Smooth muscle cell (in vitro differentiated cells): ENCODE measurements at regions not wholly inside any gene's neighbourhood (a gene's known extent, or its start where the extent isn't known, plus 50 kb on each side); places are given as distances from the start of the nearest gene placed in this dataset.

ENCODE experiments used
- DNase-seq: peaks from one replicate; lab custom pipeline; 2025; ENCODE audit not compliant: unreplicated experiment; lab: John Stamatoyannopoulos, UW
- H2AFZ ChIP-seq: fragments of 200-600 bp; sonication (generic); 2 replicates; pipeline ENCODE4 v1.6.0; 2016; ENCODE audit warnings: antibody characterized with exemption, low read depth, mild to moderate bottlenecking
- H3F3A ChIP-seq: fragments of 200-600 bp; sonication (generic); 2 replicates; pipeline ENCODE4 v1.6.0; 2017; ENCODE audit warnings: antibody characterized with exemption, low read depth
- H3K27ac ChIP-seq: fragments of 200-600 bp; sonication (generic); 2 replicates; pipeline ENCODE4 v1.5.1; 2016; ENCODE audit warnings: low read depth, mild to moderate bottlenecking
- H3K27me3 ChIP-seq: fragments of 200-600 bp; sonication (generic); 2 replicates; pipeline ENCODE4 v1.6.1; 2016; ENCODE audit warnings: low read depth, mild to moderate bottlenecking
- H3K36me3 ChIP-seq: fragments of 200-600 bp; sonication (generic); 2 replicates; pipeline ENCODE4 v1.5.1; 2016; ENCODE audit warnings: low read depth
- H3K4me1 ChIP-seq: fragments of 200-600 bp; sonication (generic); 2 replicates; pipeline ENCODE4 v1.5.1; 2016; ENCODE audit warnings: low read depth
- H3K4me2 ChIP-seq: fragments of 200-600 bp; sonication (generic); 2 replicates; pipeline ENCODE4 v1.6.0; 2016; ENCODE audit warnings: mild to moderate bottlenecking
- H3K4me3 ChIP-seq: fragments of 200-600 bp; sonication (generic); 2 replicates; pipeline ENCODE4 v1.5.1; 2016; ENCODE audit warnings: mild to moderate bottlenecking
- H3K79me2 ChIP-seq: fragments of 200-600 bp; sonication (generic); 2 replicates; pipeline ENCODE4 v1.6.0; 2016; ENCODE audit warnings: low read depth, mild to moderate bottlenecking
- H3K9ac ChIP-seq: fragments of 200-600 bp; sonication (generic); 2 replicates; pipeline ENCODE4 v1.6.0; 2016; ENCODE audit warnings: low read depth
- H3K9me3 ChIP-seq: fragments of 200-600 bp; sonication (generic); replicated peaks from 2 replicates; pipeline ENCODE4 v1.5.1; 2016; ENCODE audit warnings: low read depth
- H4K20me1 ChIP-seq: fragments of 200-600 bp; sonication (generic); 2 replicates; pipeline ENCODE4 v1.6.0; 2016; ENCODE audit warnings: low read depth
- CTCF ChIP-seq: fragments of 200-600 bp; sonication (generic); IDR thresholded peaks from 2 replicates; pipeline ENCODE4 v1.5.1; 2017; ENCODE audit warnings: borderline replicate concordance, mild to moderate bottlenecking, antibody characterized with exemption; ENCODE audit not compliant: insufficient read depth, poor library complexity, severe bottlenecking
- WGBS: methylation state at CpG from one replicate; pipeline ENCODE4 v1.1.7; 2016; ENCODE audit warnings: low lambda C conversion rate; 5-methylcytosine and 5-hydroxymethylcytosine counted together

- Histone ChIP-seq H3K9me3 (no peaks in the 10 kb centered on the region), H3K4me3 (no peak overlapping the region), H4K20me1 (no peaks in the 10 kb centered on the region), H3K9ac (no peak overlapping the region), H3K4me1 (peaks cover 8% of the 10 kb centered on the region), H3K27me3 (no peaks in the 10 kb centered on the region), H3F3A (peaks cover 15% of the 10 kb centered on the region), H3K4me2 (no peak overlapping the region), H3K27ac (no peak overlapping the region), H3K36me3 (no peaks in the 10 kb centered on the region), H2AFZ (no peak overlapping the region), H3K79me2 (no peaks in the 10 kb centered on the region)
- no peak for TF ChIP-seq CTCF
- DNase-seq, result no peak
- 47% methylated on average over 10 of the region's 10 CpGs for WGBS
These were observed 159.2 kb upstream of the RAI14 start for GRCh38 chr5:34496701-34497469.

GRCh38 chr5:34497470-34497808 is 158.7 kb upstream of the RAI14 start:
- Histone ChIP-seq H3K9me3 (no peaks in the 10 kb centered on the region), H4K20me1 (no peaks in the 10 kb centered on the region), H3K36me3 (no peaks in the 10 kb centered on the region), H3K9ac (no peak overlapping the region), H3K79me2 (no peaks in the 10 kb centered on the region), H3F3A (peaks cover 14% of the 10 kb centered on the region), H3K27ac (no peak overlapping the region), H3K4me1 (peaks cover 8% of the 10 kb centered on the region), H2AFZ (no peak overlapping the region), H3K4me3 (no peak overlapping the region), H3K27me3 (no peaks in the 10 kb centered on the region), H3K4me2 (no peak overlapping the region)
- 81% methylated on average over 3 of the region's 3 CpGs for WGBS
- no peak for TF ChIP-seq CTCF
- DNase-seq, result no peak

- no peaks in the 10 kb centered on the region for H3K79me2 ChIP-seq
- H3K27me3 ChIP-seq, result no peaks in the 10 kb centered on the region
- H3F3A ChIP-seq, result peaks cover 13% of the 10 kb centered on the region
- H3K4me2 ChIP-seq, result peak overlapping the region; percentile 74
- H2AFZ ChIP-seq, result peak overlapping the region; percentile 61
- 71% methylated on average over 4 of the region's 4 CpGs for WGBS
- H3K9ac ChIP-seq, result peak overlapping the region; percentile 27
- H3K4me3 ChIP-seq, result no peak overlapping the region
- H3K27ac ChIP-seq, result peak overlapping the region; percentile 89
- peaks cover 9% of the 10 kb centered on the region for H3K4me1 ChIP-seq
- no peaks in the 10 kb centered on the region for H3K36me3 ChIP-seq
- H4K20me1 ChIP-seq, result no peaks in the 10 kb centered on the region
- no peaks in the 10 kb centered on the region for H3K9me3 ChIP-seq
- no peak for TF ChIP-seq CTCF
- DNase-seq, result no peak
These were observed 157.6 kb upstream of the RAI14 start for GRCh38 chr5:34498572-34498971.
